GM13977 (cell line): ENCODE measurements at regions not wholly inside any gene's neighbourhood (a gene's known extent, or its start where the extent isn't known, plus 50 kb on each side); places are given as distances from the start of the nearest gene placed in this dataset.

Experiments
- DNase-seq: peaks from one replicate; pipeline ENCODE4 v3.0.0; 2012; ENCODE audit warnings: low spot score
- CTCF ChIP-seq: IDR thresholded peaks from 2 replicates; pipeline ENCODE4 v1.5.1; 2012; ENCODE audit warnings: mild to moderate bottlenecking, control low read depth; ENCODE audit not compliant: insufficient read depth; ENCODE audit errors: extremely low read depth, missing control alignments
- in situ Hi-C: fragments of 300-500 bp; cut with MboI; formaldehyde crosslinking; loops from one replicate; pipeline ENCODE4 v1.12.0; 2022; ENCODE audit warnings: low sequenced_read_pairs, low pct_unique_long_range_greater_than_20kb, mixed read lengths, inconsistent platforms; ENCODE audit not compliant: unreplicated experiment

- in situ Hi-C loops, result no loop called here
- no peak for DNase-seq
Measured at GRCh38 chr7:128161466-128162125, 79.5 kb upstream of the LEP start.

GRCh38 chr7:128162666-128163065 is 78.4 kb upstream of the LEP start:
- in situ Hi-C loops, result no loop called here
- TF ChIP-seq CTCF, result no peak
- no peak for DNase-seq

More at GRCh38 chr7:128161466-128162125, 79.5 kb upstream of the LEP start:
- no peak for TF ChIP-seq CTCF

DNA sequence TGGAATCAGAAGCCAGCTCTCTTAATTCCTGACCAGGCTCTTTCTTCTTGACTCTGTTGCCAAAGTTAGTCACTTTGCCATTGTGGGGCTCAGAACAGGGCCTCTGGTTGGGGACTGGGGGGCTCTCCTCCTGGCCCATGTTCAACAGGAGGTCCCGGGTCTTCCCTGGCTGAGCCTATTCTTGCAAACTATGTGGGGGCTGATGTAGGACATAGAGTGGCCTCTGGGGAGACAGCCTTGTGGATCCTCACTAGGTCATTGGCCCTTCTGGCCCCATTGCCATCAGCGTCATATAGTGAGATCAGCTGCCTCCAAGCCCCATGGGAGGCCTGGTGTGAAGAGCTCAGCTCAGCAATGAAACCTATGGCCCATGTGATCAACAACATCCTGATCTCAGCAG is 77.6 kb upstream of the LEP start:
- in situ Hi-C loops, result no loop called here
- TF ChIP-seq CTCF, result no peak
- no peak for DNase-seq

DNA sequence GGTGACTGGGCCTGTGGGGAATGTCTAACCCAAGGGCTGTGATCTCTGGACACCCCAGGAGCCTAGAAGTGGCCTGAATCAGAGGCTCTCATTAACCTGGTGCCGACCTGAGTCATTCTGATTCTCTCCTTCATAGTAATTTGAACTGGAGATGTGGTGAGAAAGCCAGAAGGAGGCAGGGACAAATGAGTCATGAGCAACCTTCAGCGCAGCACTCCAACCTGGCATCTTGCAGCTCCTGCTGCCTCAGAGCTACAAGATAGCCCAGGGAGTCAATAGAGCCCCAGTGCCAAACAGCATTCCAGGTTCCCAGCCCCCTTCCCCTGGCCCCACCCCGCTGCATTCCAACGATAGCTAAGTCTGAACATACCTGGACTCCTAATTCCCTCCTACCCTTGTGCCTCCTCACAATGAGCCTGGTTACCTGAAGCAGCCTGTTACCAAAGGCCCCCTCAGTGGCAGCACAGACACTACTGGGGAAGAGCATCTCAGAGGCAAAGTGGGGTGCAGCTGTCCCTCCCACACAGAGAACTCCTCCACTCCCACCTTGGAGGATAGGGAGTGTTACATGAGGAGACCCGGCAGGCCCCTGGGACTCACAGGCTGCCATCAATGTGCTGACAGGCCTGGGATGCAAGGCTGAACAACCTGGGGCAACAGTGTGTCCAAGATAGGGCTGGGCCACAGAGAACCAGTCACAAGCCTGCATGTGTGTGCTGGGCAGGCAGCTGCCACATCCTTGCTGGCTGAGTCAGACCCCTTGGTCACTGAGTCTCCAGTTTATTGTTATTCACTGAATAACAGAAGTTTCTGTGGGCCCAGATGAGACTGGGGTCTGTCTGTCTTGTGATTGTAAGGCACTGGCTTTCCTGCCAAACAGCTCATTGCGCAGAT is 76.8 kb upstream of the LEP start:
- TF ChIP-seq CTCF, result no peak
- in situ Hi-C loops, result no loop called here
- no peak for DNase-seq

DNA sequence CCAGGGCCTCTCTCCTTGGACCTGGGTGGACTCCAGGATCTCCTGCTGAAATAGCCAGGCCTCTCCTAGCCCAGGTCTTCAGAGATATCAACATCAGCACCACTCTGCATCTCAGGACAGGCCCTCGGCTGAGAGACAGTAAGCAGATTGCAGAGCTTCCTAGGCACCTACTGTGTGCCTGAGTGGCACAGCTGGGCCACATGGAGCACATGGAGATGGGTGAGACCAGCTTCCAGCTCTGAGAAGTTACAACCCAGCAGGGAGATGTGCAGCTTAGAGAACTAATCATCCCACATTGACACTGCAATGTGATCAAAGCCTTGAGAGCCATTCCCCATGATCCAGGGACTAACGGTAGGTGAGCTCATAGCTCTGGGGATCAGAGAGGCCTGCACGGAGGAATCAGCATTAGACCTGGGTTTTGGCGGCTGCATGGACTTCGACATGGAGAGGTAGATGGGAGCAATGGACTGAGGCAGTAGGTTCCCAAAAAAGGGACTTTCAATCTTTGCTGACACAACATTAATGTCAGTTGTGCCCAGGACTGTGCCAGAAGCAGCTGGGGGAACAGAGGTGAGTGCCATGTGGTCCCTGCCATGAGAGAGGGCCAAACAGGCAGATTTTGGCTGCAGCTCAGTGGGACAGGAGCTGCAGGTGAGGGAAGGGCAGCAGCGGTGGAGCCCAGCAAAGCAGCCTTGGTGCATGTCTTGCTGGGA is 76.0 kb upstream of the LEP start:
- in situ Hi-C loops, result no loop called here
- no peak for DNase-seq
- TF ChIP-seq CTCF, result no peak

- in situ Hi-C loops, result no loop called here
- DNase-seq, result no peak
- TF ChIP-seq CTCF, result no peak
Measured at GRCh38 chr7:128165927-128166420, 75.1 kb upstream of the LEP start.
